KMS-11 (cell line): ENCODE measurements at regions not wholly inside any gene's neighbourhood (a gene's known extent, or its start where the extent isn't known, plus 50 kb on each side); places are given as distances from the start of the nearest gene placed in this dataset.

ENCODE experiments used
- H2AFZ ChIP-seq: fragments of 200-600 bp; sonication (generic); 2 replicates; pipeline ENCODE4 v1.6.1; 2016; ENCODE audit warnings: antibody characterized with exemption, mixed run types, low read depth
- H3K27ac ChIP-seq: fragments of 200-600 bp; sonication (generic); 2 replicates; pipeline ENCODE4 v1.6.1; 2016; ENCODE audit warnings: mild to moderate bottlenecking, mixed run types
- H3K27me3 ChIP-seq: fragments of 200-600 bp; sonication (generic); 2 replicates; pipeline ENCODE4 v1.6.1; 2017; ENCODE audit warnings: mild to moderate bottlenecking, low read depth, mixed run types, moderate library complexity; ENCODE audit not compliant: insufficient read depth
- H3K36me3 ChIP-seq: fragments of 200-600 bp; sonication (generic); 2 replicates; pipeline ENCODE4 v1.6.1; 2017; ENCODE audit warnings: mild to moderate bottlenecking, mixed run types; ENCODE audit not compliant: insufficient read depth
- H3K4me1 ChIP-seq: fragments of 200-600 bp; sonication (generic); 2 replicates; pipeline ENCODE4 v1.6.1; 2016; ENCODE audit warnings: mild to moderate bottlenecking, low read depth, mixed run types; ENCODE audit not compliant: poor library complexity, severe bottlenecking
- H3K4me2 ChIP-seq: fragments of 200-600 bp; sonication (generic); 2 replicates; pipeline ENCODE4 v1.7.0; 2016; ENCODE audit warnings: mild to moderate bottlenecking, mixed run types
- H3K4me3 ChIP-seq: fragments of 200-600 bp; sonication (generic); IDR thresholded peaks from 2 replicates; pipeline ENCODE4 v1.6.1; 2017; ENCODE audit warnings: low read depth, low read length, mixed read lengths; ENCODE audit not compliant: insufficient read depth
- H3K79me2 ChIP-seq: fragments of 200-600 bp; sonication (generic); 2 replicates; pipeline ENCODE4 v1.6.1; 2016; ENCODE audit warnings: low read depth, mixed run types; ENCODE audit not compliant: insufficient read depth
- H3K9ac ChIP-seq: fragments of 200-600 bp; sonication (generic); 2 replicates; pipeline ENCODE4 v1.6.1; 2016; ENCODE audit warnings: mild to moderate bottlenecking, mixed run types
- H4K20me1 ChIP-seq: fragments of 200-600 bp; sonication (generic); 2 replicates; pipeline ENCODE4 v1.6.1; 2016; ENCODE audit warnings: mild to moderate bottlenecking, mixed run types; ENCODE audit not compliant: insufficient read depth
- CTCF ChIP-seq: fragments of 200-600 bp; sonication (generic); conservative IDR thresholded peaks from 2 replicates; pipeline ENCODE4 v1.6.1; 2017; ENCODE audit warnings: low read depth, mild to moderate bottlenecking, antibody characterized with exemption, low read length, moderate library complexity, mixed read lengths

DNA sequence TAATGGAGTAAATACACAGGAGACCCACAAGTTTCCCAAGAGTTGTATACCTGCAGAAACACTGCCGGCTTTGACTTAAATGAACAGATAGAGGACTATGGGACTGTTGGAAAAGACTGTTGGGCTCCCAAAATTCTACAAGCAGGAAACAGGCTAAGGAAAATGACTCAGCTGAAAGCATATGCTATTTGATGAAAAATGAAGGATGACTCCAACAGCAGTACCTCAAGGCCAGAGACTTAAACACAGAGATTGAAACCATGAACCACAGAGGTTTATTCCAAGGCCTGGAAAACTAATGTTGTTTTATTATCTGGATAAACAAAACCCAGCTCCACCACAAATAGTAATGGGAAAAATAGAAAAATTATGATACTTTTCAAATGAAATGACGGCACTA, 187.7 kb downstream of the TNFSF18 start:
- no peak overlapping the region for H3K27ac ChIP-seq

GRCh38 chr1:172867216-172867818, 183.4 kb downstream of the TNFSF18 start:
- Histone ChIP-seq H3K79me2 (no peaks in the 10 kb centered on the region), H3K36me3 (no peaks in the 10 kb centered on the region; the same call in 1 of the 2 replicates), H2AFZ (no peak overlapping the region), H4K20me1 (no peaks in the 10 kb centered on the region), H3K4me1 (peaks cover 32% of the 10 kb centered on the region), H3K4me3 (no peak overlapping the region), H3K9ac (no peak overlapping the region), H3K4me2 (no peak overlapping the region), H3K27me3 (no peaks in the 10 kb centered on the region), H3K27ac (no peak overlapping the region)
- no peak for TF ChIP-seq CTCF

More for the DNA sequence above, 187.7 kb downstream of the TNFSF18 start:
- Histone ChIP-seq H3K4me3 (no peak overlapping the region), H3K4me2 (no peak overlapping the region), H3K4me1 (peaks cover 17% of the 10 kb centered on the region), H3K36me3 (no peaks in the 10 kb centered on the region; the same call in 1 of the 2 replicates), H2AFZ (no peak overlapping the region), H4K20me1 (no peaks in the 10 kb centered on the region), H3K9ac (no peak overlapping the region), H3K79me2 (no peaks in the 10 kb centered on the region), H3K27me3 (no peaks in the 10 kb centered on the region)
- TF ChIP-seq CTCF = no peak

DNA sequence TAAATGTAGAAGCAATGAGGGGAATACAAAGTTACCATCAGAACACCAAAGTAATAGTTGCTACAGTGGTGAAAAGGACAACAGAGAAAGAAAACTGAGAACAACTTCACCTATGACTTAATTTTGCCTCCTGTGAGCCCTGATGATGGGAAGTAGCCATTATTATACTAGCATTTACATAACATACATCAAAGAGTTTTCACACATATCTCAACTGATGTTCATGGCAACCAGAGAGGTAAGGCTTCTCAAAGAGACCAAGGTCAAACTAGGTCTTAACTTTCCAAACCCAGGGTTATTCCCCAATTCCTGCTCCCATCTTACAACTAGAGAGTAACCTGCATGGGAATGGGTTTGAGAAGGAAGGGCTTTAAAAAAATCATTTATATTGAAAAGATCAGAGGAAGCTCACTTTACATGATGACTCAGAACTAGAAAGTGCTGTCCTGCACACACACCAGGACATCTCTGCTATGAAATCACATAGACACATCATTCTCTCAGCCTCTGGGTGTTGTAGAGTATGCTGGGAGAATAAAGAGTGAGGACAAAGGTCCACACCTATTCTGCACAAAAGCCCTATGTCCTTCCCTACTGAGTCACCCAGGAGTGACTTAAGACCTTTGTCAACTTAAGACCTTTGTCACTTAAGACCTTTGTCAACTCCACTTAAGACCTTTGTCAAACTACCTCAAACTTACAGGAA, 179.7 kb downstream of the TNFSF18 start:
- peaks cover 45% of the 10 kb centered on the region for H3K4me1 ChIP-seq
- no peaks in the 10 kb centered on the region for H3K79me2 ChIP-seq
- no peaks in the 10 kb centered on the region for H4K20me1 ChIP-seq
- no peak overlapping the region for H3K4me3 ChIP-seq
- peak overlapping the region; percentile 4; the same call in 1 of the 2 replicates for H3K4me2 ChIP-seq
- H3K36me3 ChIP-seq = no peaks in the 10 kb centered on the region
- H3K27ac ChIP-seq = no peak overlapping the region
- no peak overlapping the region for H2AFZ ChIP-seq
- H3K9ac ChIP-seq = no peak overlapping the region
- no peak for TF ChIP-seq CTCF
- no peaks in the 10 kb centered on the region for H3K27me3 ChIP-seq

- Histone ChIP-seq H3K27ac (no peak overlapping the region), H3K4me3 (no peak overlapping the region), H3K27me3 (no peaks in the 10 kb centered on the region), H3K4me2 (peak overlapping the region; percentile 20), H3K4me1 (peaks cover 36% of the 10 kb centered on the region), H3K9ac (no peak overlapping the region), H3K79me2 (no peaks in the 10 kb centered on the region), H3K36me3 (no peaks in the 10 kb centered on the region), H4K20me1 (no peaks in the 10 kb centered on the region), H2AFZ (no peak overlapping the region)
- TF ChIP-seq CTCF = no peak
Observed at GRCh38 chr1:172874950-172875349, 175.8 kb downstream of the TNFSF18 start.
